Retinal pigment epithelial cell (primary cell): ENCODE measurements at regions not wholly inside any gene's neighbourhood (a gene's known extent, or its start where the extent isn't known, plus 50 kb on each side); places are given as distances from the start of the nearest gene placed in this dataset.

ENCODE experiments used
- DNase-seq: peaks from one replicate; pipeline ENCODE4 v3.0.0-alpha.2; 2010; ENCODE audit warnings: low read depth
- H3K4me3 ChIP-seq: 2 replicates; pipeline ENCODE4 v1.5.1; 2011; ENCODE audit warnings: mild to moderate bottlenecking, low read length, control low read depth, moderate library complexity
- CTCF ChIP-seq: conservative IDR thresholded peaks from 2 replicates; pipeline ENCODE4 v1.5.1; 2011; ENCODE audit warnings: low read depth, low read length, control low read depth, inconsistent platforms

GRCh38 chr6:16078064-16078463 is 50.8 kb upstream of the MYLIP start:
- DNase-seq = no peak
- H3K4me3 ChIP-seq = no peak overlapping the region
- no peak for TF ChIP-seq CTCF

- H3K4me3 ChIP-seq = no peak overlapping the region
- no peak for TF ChIP-seq CTCF
- DNase-seq = no peak
Observed at GRCh38 chr6:16069671-16070070, 59.2 kb upstream of the MYLIP start.

GRCh38 chr6:16069222-16069621 is 59.7 kb upstream of the MYLIP start:
- H3K4me3 ChIP-seq = no peak overlapping the region
- DNase-seq = no peak
- TF ChIP-seq CTCF = no peak

GRCh38 chr6:16067568-16067967 is 61.3 kb upstream of the MYLIP start:
- H3K4me3 ChIP-seq = no peak overlapping the region
- TF ChIP-seq CTCF = no peak
- DNase-seq = no peak

- H3K4me3 ChIP-seq = no peak overlapping the region
- TF ChIP-seq CTCF = no peak
- DNase-seq = no peak
Observed at GRCh38 chr6:16064671-16065072, 64.2 kb upstream of the MYLIP start.

GRCh38 chr6:16063580-16063979 is 65.3 kb upstream of the MYLIP start:
- no peak for TF ChIP-seq CTCF
- H3K4me3 ChIP-seq = no peak overlapping the region
- DNase-seq = no peak

GRCh38 chr6:16061818-16062217 is 67.1 kb upstream of the MYLIP start:
- TF ChIP-seq CTCF = no peak
- H3K4me3 ChIP-seq = no peak overlapping the region
- DNase-seq = no peak
